Left ventricle myocardium inferior (tissue), 1 donor: ENCODE measurements at regions not wholly inside any gene's neighbourhood (a gene's known extent, or its start where the extent isn't known, plus 50 kb on each side); places are given as distances from the start of the nearest gene placed in this dataset.

ENCODE experiments used
- DNase-seq: peaks from one replicate; pipeline ENCODE4 v3.0.0-alpha.2; 2020
- H3K27ac ChIP-seq: fragments of 200-600 bp; replicated peaks from 2 replicates; pipeline ENCODE4 v1.8.0; 2021
- H3K27me3 ChIP-seq: fragments of 200-600 bp; 2 replicates; pipeline ENCODE4 v1.8.0; 2021; ENCODE audit warnings: low read depth
- H3K36me3 ChIP-seq: fragments of 200-600 bp; 2 replicates; pipeline ENCODE4 v1.8.0; 2021
- H3K4me1 ChIP-seq: fragments of 200-600 bp; 2 replicates; pipeline ENCODE4 v1.8.0; 2021
- H3K4me3 ChIP-seq: fragments of 200-600 bp; 2 replicates; pipeline ENCODE4 v1.8.0; 2021; ENCODE audit warnings: mild to moderate bottlenecking, moderate library complexity
- H3K9me3 ChIP-seq: fragments of 200-600 bp; replicated peaks from 2 replicates; pipeline ENCODE4 v1.8.0; 2021
- CTCF ChIP-seq: fragments of 200-600 bp; IDR thresholded peaks from 2 replicates; pipeline ENCODE4 v1.8.0; 2021; ENCODE audit warnings: antibody characterized with exemption, mild to moderate bottlenecking, borderline replicate concordance
- intact Hi-C: fragments of 100-400 bp; cut with micrococcal nuclease; formaldehyde crosslinking; loops from one replicate; pipeline ENCODE4 v1.11.0; 2022
- donor health status: DM: no; HTN: yes; CAD: no; lungs with severe emphysema.

GRCh38 chr9:79061752-79062616 is 509.8 kb upstream of the TLE4 start:
- Histone ChIP-seq H3K27me3 (no peaks in the 10 kb centered on the region), H3K9me3 (peaks cover 12% of the 10 kb centered on the region), H3K27ac (no peak overlapping the region), H3K36me3 (no peaks in the 10 kb centered on the region), H3K4me3 (no peak overlapping the region), H3K4me1 (no peaks in the 10 kb centered on the region)
- no peak for DNase-seq
- no peak for TF ChIP-seq CTCF
- intact Hi-C loops = no loop called here

- H3K9me3 ChIP-seq = peaks cover 11% of the 10 kb centered on the region
- no peaks in the 10 kb centered on the region for H3K36me3 ChIP-seq
- no peak overlapping the region for H3K27ac ChIP-seq
- no peaks in the 10 kb centered on the region for H3K27me3 ChIP-seq
- DNase-seq = no peak
- intact Hi-C loops = no loop called here
- no peak overlapping the region for H3K4me3 ChIP-seq
- TF ChIP-seq CTCF = no peak
- no peaks in the 10 kb centered on the region for H3K4me1 ChIP-seq
Measured at GRCh38 chr9:79073201-79073600, 498.6 kb upstream of the TLE4 start.

GRCh38 chr9:79080536-79080935 is 491.2 kb upstream of the TLE4 start:
- no peak overlapping the region for H3K27ac ChIP-seq
- TF ChIP-seq CTCF = no peak
- peaks cover 10% of the 10 kb centered on the region for H3K9me3 ChIP-seq
- intact Hi-C loops = no loop called here
- no peak for DNase-seq
- H3K27me3 ChIP-seq = no peaks in the 10 kb centered on the region
- H3K4me3 ChIP-seq = no peak overlapping the region
- H3K4me1 ChIP-seq = no peaks in the 10 kb centered on the region
- no peaks in the 10 kb centered on the region for H3K36me3 ChIP-seq

GRCh38 chr9:79083621-79084020 is 488.1 kb upstream of the TLE4 start:
- DNase-seq = no peak
- no peaks in the 10 kb centered on the region for H3K36me3 ChIP-seq
- no peak for TF ChIP-seq CTCF
- no peak overlapping the region for H3K4me3 ChIP-seq
- intact Hi-C loops = no loop called here
- no peaks in the 10 kb centered on the region for H3K4me1 ChIP-seq
- peaks cover 10% of the 10 kb centered on the region for H3K9me3 ChIP-seq
- H3K27ac ChIP-seq = no peak overlapping the region
- no peaks in the 10 kb centered on the region for H3K27me3 ChIP-seq

GRCh38 chr9:79087133-79087532 is 484.6 kb upstream of the TLE4 start:
- no peak for DNase-seq
- H3K4me3 ChIP-seq = no peak overlapping the region
- H3K4me1 ChIP-seq = no peaks in the 10 kb centered on the region
- no peak for TF ChIP-seq CTCF
- intact Hi-C loops = no loop called here
- peaks cover 16% of the 10 kb centered on the region for H3K9me3 ChIP-seq
- no peaks in the 10 kb centered on the region for H3K27me3 ChIP-seq
- no peaks in the 10 kb centered on the region for H3K36me3 ChIP-seq
- no peak overlapping the region for H3K27ac ChIP-seq
